ENCODE measurements at regions not wholly inside any gene's neighbourhood (a gene's known extent, or its start where the extent isn't known, plus 50 kb on each side); places are given as distances from the start of the nearest gene placed in this dataset.

- TF ChIP-seq CTCF (IDR thresholded peaks at IDR 0.05; ENCODE audit: low read depth, low read length) (no peak), MAX (IDR thresholded peaks at IDR 0.05; ENCODE audit: low read depth, low read length) (no peak)
These were observed 93.5 kb upstream of the MALRD1 start for GRCh38 chr10:18955061-18955460.

All from NB4 (cell line).